GM23338 (cell line): ENCODE measurements at regions not wholly inside any gene's neighbourhood (a gene's known extent, or its start where the extent isn't known, plus 50 kb on each side); places are given as distances from the start of the nearest gene placed in this dataset.

Source experiments
- ATAC-seq: fragments of 200-7000 bp; cut with Tn5 transposase; 3 replicates; pipeline ENCODE4 v1.9.1; 2020
- DNase-seq: peaks from one replicate; pipeline ENCODE4 v3.0.0-alpha.2; 2015; ENCODE audit warnings: low spot score
- H2AFZ ChIP-seq: fragments of 200-600 bp; sonication (generic); 2 replicates; pipeline ENCODE4 v1.8.0; 2016; ENCODE audit warnings: antibody characterized with exemption, mild to moderate bottlenecking, moderate library complexity
- H3F3A ChIP-seq: fragments of 200-600 bp; sonication (generic); replicated peaks from 2 replicates; pipeline ENCODE4 v1.8.0; 2017; ENCODE audit warnings: antibody characterized with exemption, mixed run types, low read depth
- H3K27ac ChIP-seq: fragments of 200-600 bp; sonication (generic); 2 replicates; pipeline ENCODE4 v1.6.1; 2016; ENCODE audit warnings: low read depth
- H3K27me3 ChIP-seq: fragments of 200-600 bp; sonication (generic); 2 replicates; pipeline ENCODE4 v1.8.0; 2016; ENCODE audit warnings: mild to moderate bottlenecking, mixed run types, moderate library complexity; ENCODE audit not compliant: insufficient read depth
- H3K36me3 ChIP-seq: fragments of 200-600 bp; sonication (generic); 2 replicates; pipeline ENCODE4 v1.8.0; 2016; ENCODE audit warnings: mild to moderate bottlenecking; ENCODE audit not compliant: insufficient read depth
- H3K4me1 ChIP-seq: fragments of 200-600 bp; sonication (generic); 2 replicates; pipeline ENCODE4 v1.8.0; 2016; ENCODE audit warnings: mild to moderate bottlenecking, moderate library complexity; ENCODE audit not compliant: insufficient read depth
- H3K4me2 ChIP-seq: fragments of 200-600 bp; sonication (generic); 2 replicates; pipeline ENCODE4 v1.7.1; 2017; ENCODE audit warnings: mixed run types
- H3K4me3 ChIP-seq: fragments of 200-600 bp; sonication (generic); 2 replicates; pipeline ENCODE4 v1.6.1; 2016; ENCODE audit warnings: mixed run types
- H3K79me2 ChIP-seq: fragments of 200-600 bp; sonication (generic); replicated peaks from 2 replicates; pipeline ENCODE4 v1.8.0; 2017; ENCODE audit warnings: mild to moderate bottlenecking; ENCODE audit not compliant: insufficient read depth
- H3K9me2 ChIP-seq: fragments of 200-600 bp; sonication (generic); 2 replicates; pipeline ENCODE4 v1.8.0; 2017; ENCODE audit not compliant: insufficient read depth
- H4K20me1 ChIP-seq: fragments of 200-600 bp; sonication (generic); replicated peaks from 2 replicates; pipeline ENCODE4 v1.8.0; 2017; ENCODE audit warnings: mild to moderate bottlenecking; ENCODE audit not compliant: insufficient read depth
- H3K27ac Mint-ChIP-seq: 2 replicates; pipeline ENCODE4 v1.8.0; 2020; ENCODE audit warnings: inconsistent platforms, mild to moderate bottlenecking, moderate library complexity, mixed read lengths
- H3K27me3 Mint-ChIP-seq: 3 replicates; pipeline ENCODE4 v1.8.0; 2022; ENCODE audit warnings: low read depth, mild to moderate bottlenecking, moderate library complexity, mixed read lengths, inconsistent platforms; ENCODE audit not compliant: insufficient read depth, poor library complexity
- H3K36me3 Mint-ChIP-seq: 3 replicates; pipeline ENCODE4 v1.8.0; 2021; ENCODE audit warnings: low read depth, mild to moderate bottlenecking, inconsistent platforms, moderate library complexity, mixed read lengths
- H3K4me1 Mint-ChIP-seq: 3 replicates; pipeline ENCODE4 v1.8.0; 2020; ENCODE audit warnings: mild to moderate bottlenecking, inconsistent platforms, mixed read lengths
- H3K4me3 Mint-ChIP-seq: 3 replicates; pipeline ENCODE4 v1.8.0; 2021; ENCODE audit warnings: moderate library complexity, mild to moderate bottlenecking, inconsistent platforms, mixed read lengths
- H3K9me3 Mint-ChIP-seq: 3 replicates; pipeline ENCODE4 v1.8.0; 2020; ENCODE audit warnings: moderate library complexity, mild to moderate bottlenecking, inconsistent platforms, mixed read lengths
- CREB1 ChIP-seq: fragments of 250-450 bp; sonication (Bioruptor Pico); IDR thresholded peaks from 2 replicates; pipeline ENCODE4 v1.5.0; 2020; ENCODE audit warnings: low read depth, mild to moderate bottlenecking, moderate library complexity
- EZH2 ChIP-seq: fragments of 200-600 bp; sonication (generic); IDR thresholded peaks from one replicate; pipeline ENCODE4 v1.8.0; 2017; ENCODE audit warnings: antibody characterized with exemption, mild to moderate bottlenecking, low read depth; ENCODE audit not compliant: unreplicated experiment
- EZH2phosphoT487 ChIP-seq: fragments of 200-600 bp; sonication (generic); IDR thresholded peaks from one replicate; pipeline ENCODE4 v1.8.1; 2018; ENCODE audit warnings: antibody characterized with exemption; ENCODE audit not compliant: unreplicated experiment
- JUNB ChIP-seq: IDR thresholded peaks from one replicate; pipeline ENCODE4 v1.6.1; 2016; ENCODE audit warnings: antibody characterized with exemption; ENCODE audit not compliant: unreplicated experiment
- NANOG ChIP-seq: IDR thresholded peaks from 2 replicates; pipeline ENCODE4 v1.6.1; 2016; ENCODE audit warnings: antibody characterized with exemption, borderline replicate concordance
- STAT1 ChIP-seq: IDR thresholded peaks from one replicate; pipeline ENCODE4 v1.6.1; 2016; ENCODE audit warnings: antibody characterized with exemption; ENCODE audit not compliant: unreplicated experiment
- ZNF114 ChIP-seq: fragments of 250-450 bp; sonication (Bioruptor Pico); IDR thresholded peaks from 2 replicates; pipeline ENCODE4 v1.5.0; 2020; ENCODE audit warnings: mild to moderate bottlenecking, moderate library complexity
- TF ChIP-seq, protein P1 (sequence below), 2 experiments: fragments of 200-600 bp in 1 of 2; sonication (generic) in 1 of 2; conservative IDR thresholded peaks; 2 replicates each; pipeline versions ENCODE4 v1.5.1 to v1.6.1; 2016 to 2017; ENCODE audit warnings: antibody characterized with exemption in 2 of 2, low read depth in 2 of 2, mild to moderate bottlenecking in 2 of 2, moderate library complexity in 1 of 2
- TF ChIP-seq, protein P2 (sequence below): fragments of 250-450 bp; sonication (Bioruptor Pico); IDR thresholded peaks from 2 replicates; pipeline ENCODE4 v1.5.0; 2020; ENCODE audit warnings: mild to moderate bottlenecking, moderate library complexity

DNA sequence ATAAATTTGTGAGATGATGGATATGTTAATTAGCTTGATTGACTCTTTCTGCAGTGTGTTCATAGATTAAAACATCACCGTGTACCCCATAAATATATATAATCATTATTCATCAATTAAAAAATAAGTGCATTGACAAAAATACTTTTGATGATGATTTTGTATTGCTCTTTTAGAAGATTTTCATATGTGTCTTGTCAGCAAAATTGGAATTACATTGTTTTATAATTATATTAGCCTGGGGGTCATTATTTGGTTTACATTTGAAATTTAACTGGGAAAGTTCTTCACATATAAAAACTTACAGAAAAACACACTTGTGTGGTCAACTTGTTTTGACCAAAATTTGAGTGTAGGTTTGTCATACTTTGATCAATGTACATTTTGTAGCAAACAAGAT is 614.6 kb upstream of the ITGA1 start (continued):
- TF ChIP-seq, protein P1, sequence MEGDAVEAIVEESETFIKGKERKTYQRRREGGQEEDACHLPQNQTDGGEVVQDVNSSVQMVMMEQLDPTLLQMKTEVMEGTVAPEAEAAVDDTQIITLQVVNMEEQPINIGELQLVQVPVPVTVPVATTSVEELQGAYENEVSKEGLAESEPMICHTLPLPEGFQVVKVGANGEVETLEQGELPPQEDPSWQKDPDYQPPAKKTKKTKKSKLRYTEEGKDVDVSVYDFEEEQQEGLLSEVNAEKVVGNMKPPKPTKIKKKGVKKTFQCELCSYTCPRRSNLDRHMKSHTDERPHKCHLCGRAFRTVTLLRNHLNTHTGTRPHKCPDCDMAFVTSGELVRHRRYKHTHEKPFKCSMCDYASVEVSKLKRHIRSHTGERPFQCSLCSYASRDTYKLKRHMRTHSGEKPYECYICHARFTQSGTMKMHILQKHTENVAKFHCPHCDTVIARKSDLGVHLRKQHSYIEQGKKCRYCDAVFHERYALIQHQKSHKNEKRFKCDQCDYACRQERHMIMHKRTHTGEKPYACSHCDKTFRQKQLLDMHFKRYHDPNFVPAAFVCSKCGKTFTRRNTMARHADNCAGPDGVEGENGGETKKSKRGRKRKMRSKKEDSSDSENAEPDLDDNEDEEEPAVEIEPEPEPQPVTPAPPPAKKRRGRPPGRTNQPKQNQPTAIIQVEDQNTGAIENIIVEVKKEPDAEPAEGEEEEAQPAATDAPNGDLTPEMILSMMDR (conservative IDR thresholded peaks at IDR 0.05; ENCODE audit: low read depth in 2 of 2) = no peak
- no peak for TF ChIP-seq EZH2phosphoT487
- TF ChIP-seq CREB1 (CRISPR knock-in tag) = no peak
- TF ChIP-seq EZH2 = no peak
- no peak for TF ChIP-seq STAT1
- TF ChIP-seq JUNB = no peak
- TF ChIP-seq ZNF114 (CRISPR knock-in tag) = no peak
- TF ChIP-seq NANOG = no peak

DNA sequence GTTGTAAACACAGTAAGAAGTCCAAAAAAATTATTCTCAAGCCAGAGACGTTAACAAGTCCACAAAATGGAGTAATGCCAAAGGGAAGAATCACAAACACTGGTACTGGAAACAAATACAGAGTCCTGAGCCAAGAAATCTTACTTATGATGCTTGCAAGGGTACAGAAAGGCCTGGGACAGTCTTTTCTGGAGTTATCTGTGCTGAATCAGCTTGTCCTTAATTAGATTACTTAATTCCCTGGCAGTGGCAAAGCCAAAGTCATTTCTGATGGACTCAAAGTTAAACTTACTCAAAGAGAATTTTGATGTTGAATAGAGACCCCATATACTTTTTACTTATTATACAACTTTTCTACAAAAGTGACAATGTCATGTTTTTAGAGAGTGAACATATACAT is 610.5 kb upstream of the ITGA1 start:
- no peak overlapping the region for H3K4me3 ChIP-seq
- no peak overlapping the region for H3K27ac ChIP-seq
- no peak overlapping the region for H3K4me2 ChIP-seq
- H2AFZ ChIP-seq = no peak overlapping the region; the same call in 1 of the 2 replicates
- no peaks in the 10 kb centered on the region for H3K4me1 ChIP-seq
- no peaks in the 10 kb centered on the region for H3K27me3 ChIP-seq
- H3F3A ChIP-seq = no peaks in the 10 kb centered on the region
- Mint-ChIP-seq H3K4me3 (no peak overlapping the region), H3K27me3 (no peaks in the 10 kb centered on the region), H3K27ac (no peak overlapping the region), H3K9me3 (no peaks in the 10 kb centered on the region), H3K36me3 (no peaks in the 10 kb centered on the region), H3K4me1 (no peaks in the 10 kb centered on the region)
- TF ChIP-seq CREB1 (CRISPR knock-in tag) = no peak
- TF ChIP-seq, protein P2, sequence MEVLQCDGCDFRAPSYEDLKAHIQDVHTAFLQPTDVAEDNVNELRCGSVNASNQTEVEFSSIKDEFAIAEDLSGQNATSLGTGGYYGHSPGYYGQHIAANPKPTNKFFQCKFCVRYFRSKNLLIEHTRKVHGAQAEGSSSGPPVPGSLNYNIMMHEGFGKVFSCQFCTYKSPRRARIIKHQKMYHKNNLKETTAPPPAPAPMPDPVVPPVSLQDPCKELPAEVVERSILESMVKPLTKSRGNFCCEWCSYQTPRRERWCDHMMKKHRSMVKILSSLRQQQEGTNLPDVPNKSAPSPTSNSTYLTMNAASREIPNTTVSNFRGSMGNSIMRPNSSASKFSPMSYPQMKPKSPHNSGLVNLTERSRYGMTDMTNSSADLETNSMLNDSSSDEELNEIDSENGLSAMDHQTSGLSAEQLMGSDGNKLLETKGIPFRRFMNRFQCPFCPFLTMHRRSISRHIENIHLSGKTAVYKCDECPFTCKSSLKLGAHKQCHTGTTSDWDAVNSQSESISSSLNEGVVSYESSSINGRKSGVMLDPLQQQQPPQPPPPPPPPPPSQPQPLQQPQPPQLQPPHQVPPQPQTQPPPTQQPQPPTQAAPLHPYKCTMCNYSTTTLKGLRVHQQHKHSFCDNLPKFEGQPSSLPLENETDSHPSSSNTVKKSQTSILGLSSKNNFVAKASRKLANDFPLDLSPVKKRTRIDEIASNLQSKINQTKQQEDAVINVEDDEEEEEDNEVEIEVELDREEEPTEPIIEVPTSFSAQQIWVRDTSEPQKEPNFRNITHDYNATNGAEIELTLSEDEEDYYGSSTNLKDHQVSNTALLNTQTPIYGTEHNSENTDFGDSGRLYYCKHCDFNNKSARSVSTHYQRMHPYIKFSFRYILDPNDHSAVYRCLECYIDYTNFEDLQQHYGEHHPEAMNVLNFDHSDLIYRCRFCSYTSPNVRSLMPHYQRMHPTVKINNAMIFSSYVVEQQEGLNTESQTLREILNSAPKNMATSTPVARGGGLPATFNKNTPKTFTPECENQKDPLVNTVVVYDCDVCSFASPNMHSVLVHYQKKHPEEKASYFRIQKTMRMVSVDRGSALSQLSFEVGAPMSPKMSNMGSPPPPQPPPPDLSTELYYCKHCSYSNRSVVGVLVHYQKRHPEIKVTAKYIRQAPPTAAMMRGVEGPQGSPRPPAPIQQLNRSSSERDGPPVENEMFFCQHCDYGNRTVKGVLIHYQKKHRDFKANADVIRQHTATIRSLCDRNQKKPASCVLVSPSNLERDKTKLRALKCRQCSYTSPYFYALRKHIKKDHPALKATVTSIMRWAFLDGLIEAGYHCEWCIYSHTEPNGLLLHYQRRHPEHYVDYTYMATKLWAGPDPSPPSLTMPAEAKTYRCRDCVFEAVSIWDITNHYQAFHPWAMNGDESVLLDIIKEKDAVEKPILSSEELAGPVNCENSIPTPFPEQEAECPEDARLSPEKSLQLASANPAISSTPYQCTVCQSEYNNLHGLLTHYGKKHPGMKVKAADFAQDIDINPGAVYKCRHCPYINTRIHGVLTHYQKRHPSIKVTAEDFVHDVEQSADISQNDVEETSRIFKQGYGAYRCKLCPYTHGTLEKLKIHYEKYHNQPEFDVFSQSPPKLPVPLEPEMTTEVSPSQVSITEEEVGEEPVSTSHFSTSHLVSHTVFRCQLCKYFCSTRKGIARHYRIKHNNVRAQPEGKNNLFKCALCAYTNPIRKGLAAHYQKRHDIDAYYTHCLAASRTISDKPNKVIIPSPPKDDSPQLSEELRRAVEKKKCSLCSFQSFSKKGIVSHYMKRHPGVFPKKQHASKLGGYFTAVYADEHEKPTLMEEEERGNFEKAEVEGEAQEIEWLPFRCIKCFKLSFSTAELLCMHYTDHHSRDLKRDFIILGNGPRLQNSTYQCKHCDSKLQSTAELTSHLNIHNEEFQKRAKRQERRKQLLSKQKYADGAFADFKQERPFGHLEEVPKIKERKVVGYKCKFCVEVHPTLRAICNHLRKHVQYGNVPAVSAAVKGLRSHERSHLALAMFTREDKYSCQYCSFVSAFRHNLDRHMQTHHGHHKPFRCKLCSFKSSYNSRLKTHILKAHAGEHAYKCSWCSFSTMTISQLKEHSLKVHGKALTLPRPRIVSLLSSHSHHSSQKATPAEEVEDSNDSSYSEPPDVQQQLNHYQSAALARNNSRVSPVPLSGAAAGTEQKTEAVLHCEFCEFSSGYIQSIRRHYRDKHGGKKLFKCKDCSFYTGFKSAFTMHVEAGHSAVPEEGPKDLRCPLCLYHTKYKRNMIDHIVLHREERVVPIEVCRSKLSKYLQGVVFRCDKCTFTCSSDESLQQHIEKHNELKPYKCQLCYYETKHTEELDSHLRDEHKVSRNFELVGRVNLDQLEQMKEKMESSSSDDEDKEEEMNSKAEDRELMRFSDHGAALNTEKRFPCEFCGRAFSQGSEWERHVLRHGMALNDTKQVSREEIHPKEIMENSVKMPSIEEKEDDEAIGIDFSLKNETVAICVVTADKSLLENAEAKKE (CRISPR knock-in tag) = no peak
- ATAC-seq (no peak), DNase-seq (no peak)
- no peaks in the 10 kb centered on the region for H3K79me2 ChIP-seq
- no peaks in the 10 kb centered on the region for H4K20me1 ChIP-seq
- no peaks in the 10 kb centered on the region for H3K36me3 ChIP-seq
- H3K9me2 ChIP-seq = no peaks in the 10 kb centered on the region
